Suppressor macrophage treated with lipopolysaccharide for 4 hours (primary cell): ENCODE measurements at regions not wholly inside any gene's neighbourhood (a gene's known extent, or its start where the extent isn't known, plus 50 kb on each side); places are given as distances from the start of the nearest gene placed in this dataset.
"Not testable (repeated sequence)": the region's sequence is repeated elsewhere in the genome, so short reads cannot be mapped to it uniquely, and the experiment has no call there.

Experiments
- DNase-seq: peaks from one replicate; pipeline ENCODE4 v3.0.0-alpha.2; 2020

DNA sequence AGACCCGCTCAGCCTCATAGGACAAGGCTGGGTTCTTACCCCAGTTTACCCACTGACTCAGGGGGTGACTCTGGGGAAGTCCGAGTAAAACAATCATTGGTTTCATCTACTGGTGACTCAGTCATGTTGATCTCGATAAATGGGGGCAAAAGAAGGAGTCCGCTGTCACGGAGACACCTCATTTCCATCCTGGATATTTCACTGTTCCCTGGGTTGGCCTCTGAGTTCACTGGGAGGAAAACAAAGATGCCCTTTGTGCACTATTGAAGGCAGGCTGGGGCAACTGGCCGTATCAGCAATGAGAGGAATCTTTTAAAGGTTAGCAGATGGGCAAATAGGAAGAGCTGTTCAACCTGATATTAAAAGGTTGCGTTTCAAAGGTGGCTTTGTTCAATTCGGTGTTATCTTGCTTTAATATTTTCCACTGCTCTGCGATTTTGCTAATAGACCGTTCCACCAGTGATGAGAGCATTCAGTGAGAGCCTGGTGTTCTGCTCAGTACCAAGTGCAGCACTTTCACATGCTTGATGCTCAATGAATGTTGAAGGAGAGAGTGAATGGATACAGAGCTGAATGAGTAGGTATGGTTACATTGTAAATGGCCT is 110.2 kb upstream of the EGFLAM start:
- no peak for DNase-seq

DNA sequence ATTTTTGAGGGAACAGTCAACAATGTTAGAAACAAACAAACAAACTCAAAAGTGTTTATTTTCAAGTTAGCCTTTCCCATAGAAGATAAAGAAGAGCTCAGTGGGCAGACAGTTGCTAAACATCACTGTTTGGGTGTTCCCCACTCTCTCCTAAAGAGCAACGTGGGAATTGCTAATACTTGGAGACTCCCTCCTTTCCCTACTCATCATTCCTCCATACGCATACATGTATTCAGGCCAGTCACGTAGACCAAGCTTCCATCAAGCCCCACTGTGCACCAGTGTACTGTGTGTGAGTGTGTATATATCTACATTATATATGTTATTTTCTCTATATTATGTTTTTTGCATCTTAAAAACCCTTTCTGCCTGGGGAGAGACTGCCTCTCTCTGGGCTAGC is 115.0 kb upstream of the EGFLAM start:
- no peak for DNase-seq

- DNase-seq: no peak
Measured at GRCh38 chr5:38141665-38142064, 116.7 kb upstream of the EGFLAM start.

- DNase-seq: no peak
Measured at GRCh38 chr5:38138574-38138973, 119.8 kb upstream of the EGFLAM start.

- no peak for DNase-seq
Measured at GRCh38 chr5:38135486-38136039, 122.8 kb upstream of the EGFLAM start.

- DNase-seq: no peak
Measured at GRCh38 chr5:38134810-38135209, 123.5 kb upstream of the EGFLAM start.

DNA sequence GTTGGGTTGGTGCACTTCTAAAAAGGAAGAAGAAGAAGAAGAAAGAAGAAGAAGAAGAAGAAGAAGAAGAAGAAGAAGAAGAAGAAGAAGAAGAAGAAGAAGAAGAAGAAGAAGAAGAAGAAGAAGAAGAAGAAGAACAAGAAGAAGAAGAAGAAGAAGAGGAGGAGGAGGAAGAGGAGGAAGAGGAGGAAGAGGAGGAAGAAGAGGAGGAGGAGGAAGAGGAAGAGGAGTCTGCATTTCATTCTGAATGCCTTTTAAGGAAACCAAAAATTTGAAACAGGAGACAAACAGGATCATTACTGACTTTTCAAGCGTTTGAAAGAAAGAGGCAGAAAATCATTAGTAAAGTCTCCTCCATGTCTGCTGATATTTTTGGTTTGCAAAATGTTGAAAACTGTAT is 124.1 kb upstream of the EGFLAM start:
- not testable (repeated sequence) for DNase-seq

GRCh38 chr5:38131686-38132085 is 126.7 kb upstream of the EGFLAM start:
- DNase-seq: no peak

DNA sequence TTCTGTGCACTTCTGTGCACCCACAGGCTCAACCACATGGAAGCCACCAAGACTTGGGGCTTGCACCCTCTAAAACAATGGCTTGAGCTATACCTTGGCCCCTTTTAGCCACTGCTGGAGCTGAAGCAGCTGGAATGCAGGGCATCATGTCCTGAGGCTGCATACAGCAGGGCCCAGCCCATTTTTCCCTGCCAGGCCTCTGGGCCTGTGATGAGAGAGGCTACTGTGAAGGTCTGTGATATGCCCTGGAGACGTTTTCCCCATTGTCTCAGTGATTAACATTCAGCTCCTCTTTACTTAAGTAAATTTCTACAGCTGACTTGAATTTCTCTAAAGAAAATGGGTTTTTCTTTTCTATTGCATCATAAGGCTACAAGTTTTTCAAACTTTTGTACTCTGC is 134.0 kb upstream of the EGFLAM start:
- DNase-seq: no peak

DNA sequence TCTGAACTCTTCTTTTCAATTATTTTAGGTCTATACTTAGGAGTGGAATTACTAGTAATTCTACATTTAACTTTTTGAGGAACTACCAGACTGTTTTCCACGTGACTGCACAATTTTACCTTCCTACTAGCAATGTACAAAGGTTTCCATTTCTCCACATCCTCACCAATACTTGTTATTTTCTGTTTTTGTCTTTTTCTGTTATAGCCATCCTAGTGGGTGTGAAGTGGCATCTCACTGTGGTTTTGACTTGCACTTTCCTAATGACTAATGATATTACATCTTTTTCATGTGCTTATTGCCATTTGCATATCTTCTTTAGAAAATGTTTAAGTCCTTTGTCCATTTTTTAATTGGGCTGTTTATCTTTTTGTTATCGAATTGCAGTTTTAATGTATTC is 136.9 kb upstream of the EGFLAM start:
- DNase-seq: peak; percentile 9

- no peak for DNase-seq
Measured at GRCh38 chr5:38119836-38120235, 138.5 kb upstream of the EGFLAM start.

DNA sequence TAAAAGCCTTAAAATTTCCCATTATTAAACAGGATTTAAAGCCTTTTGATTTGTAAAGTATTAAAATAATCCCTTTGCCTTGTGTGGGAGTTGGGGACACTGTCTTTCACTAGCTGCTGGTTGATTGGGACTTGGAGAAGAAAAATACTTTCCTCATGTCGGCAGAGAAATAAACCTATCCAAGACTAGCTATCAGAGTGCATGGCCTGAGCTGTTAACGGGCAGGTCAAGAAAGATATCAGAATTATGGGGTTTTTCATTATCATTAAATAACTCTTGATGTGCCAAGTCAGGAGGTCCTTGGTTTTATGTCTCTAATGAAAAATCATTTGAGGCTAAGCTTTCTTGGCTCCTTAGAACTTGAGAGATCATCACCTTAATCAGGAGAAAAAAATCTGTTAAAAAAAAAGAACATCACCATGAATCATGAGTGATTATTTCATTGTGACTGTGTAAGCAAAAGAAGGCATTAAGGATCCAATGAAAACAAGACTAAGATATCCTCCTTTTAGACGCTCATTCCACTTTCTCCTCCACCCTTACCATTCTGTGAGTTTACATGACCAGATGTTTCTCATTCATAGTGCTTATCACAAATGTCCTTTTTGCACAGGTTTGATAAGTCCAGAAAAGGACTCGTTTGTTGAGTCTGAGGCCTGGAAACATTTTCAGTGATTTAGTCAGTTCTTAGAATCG is 140.4 kb upstream of the EGFLAM start:
- no peak for DNase-seq

DNA sequence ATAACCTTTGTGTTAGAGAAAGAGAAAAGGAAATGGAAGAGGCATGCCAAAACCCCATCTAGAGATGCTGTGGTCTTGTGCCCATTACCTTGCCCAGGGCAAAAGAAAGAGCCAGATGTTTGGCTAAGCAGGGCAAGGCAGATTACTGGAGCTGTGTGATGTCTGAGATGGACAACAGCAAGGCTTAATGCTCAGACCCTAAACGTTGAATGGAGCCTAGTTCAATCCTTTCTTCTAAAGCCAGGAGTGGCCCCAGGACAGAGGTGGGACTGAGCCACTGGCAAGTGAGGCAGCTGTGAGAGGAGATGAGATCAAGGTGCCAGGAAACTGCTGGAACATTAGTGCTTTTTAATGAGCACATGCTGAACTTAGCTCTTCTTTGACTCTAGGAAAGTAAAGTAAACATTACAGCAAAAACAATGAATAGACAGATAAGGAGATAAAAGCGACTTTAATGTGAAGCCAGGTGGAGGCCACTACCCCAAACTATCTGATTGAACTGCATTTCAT is 143.0 kb upstream of the EGFLAM start:
- no peak for DNase-seq

GRCh38 chr5:38113880-38114279 is 144.5 kb upstream of the EGFLAM start:
- no peak for DNase-seq

DNA sequence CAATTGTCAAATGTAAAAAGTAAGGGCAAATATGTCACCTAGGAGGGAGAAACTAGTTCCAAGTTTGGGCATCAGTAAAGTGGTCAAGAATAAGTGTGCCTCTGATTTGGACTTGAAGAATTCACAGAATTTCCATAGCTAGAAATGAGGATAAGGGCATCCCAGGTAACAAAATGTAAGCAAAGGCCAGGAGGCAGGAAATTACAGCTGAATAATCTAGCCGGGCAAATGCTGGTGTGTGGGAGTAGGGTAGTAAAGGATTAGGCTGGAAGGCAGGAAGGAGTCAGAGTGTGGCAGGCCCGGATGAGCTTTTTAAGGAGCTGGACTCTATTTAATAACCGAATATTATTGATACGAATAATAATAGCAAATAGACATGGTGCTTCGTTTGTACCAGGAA is 144.9 kb upstream of the EGFLAM start:
- DNase-seq: no peak

- no peak for DNase-seq
Measured at GRCh38 chr5:38112938-38113337, 145.4 kb upstream of the EGFLAM start.

- DNase-seq: no peak
Measured at GRCh38 chr5:38110130-38110529, 148.2 kb upstream of the EGFLAM start.

DNA sequence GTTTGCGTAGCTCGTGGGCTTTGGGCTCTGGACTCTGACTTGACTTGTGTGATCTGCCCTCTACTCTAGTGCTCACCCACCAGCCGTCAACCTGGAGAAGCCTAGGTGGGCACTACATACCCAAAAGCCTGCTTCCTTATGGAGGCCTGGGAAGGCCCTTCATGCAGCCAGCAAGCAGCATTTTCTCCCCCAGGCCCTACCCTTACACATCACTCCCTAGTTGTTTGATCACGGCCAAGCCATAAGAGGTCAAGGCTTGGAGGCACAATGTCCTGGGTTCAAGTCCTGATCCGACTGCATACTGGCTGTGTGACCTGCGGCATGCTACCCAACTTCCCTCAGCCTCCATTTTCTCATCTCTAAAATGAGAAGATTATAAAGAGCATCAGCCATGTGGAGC is 151.3 kb upstream of the EGFLAM start:
- DNase-seq: no peak

DNA sequence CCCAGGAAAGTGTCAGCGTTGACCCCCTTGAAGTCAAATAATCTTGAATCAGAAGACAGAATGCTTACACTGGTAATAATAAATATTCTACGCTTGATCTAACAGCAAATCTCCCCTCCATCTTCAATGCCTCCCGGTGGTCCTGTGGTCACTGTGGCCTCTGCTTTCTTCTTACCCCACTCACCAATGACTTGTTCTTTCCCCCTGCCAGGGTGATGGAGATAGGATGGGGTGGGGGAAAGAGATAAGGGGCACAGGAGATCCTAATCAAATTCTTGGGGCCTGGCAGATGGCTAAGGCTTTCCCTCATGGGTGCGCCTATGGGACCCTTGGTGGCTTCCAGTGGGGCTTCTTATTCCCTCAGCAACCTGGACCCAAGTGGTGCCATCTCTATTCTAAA is 152.6 kb upstream of the EGFLAM start:
- DNase-seq: no peak

DNA sequence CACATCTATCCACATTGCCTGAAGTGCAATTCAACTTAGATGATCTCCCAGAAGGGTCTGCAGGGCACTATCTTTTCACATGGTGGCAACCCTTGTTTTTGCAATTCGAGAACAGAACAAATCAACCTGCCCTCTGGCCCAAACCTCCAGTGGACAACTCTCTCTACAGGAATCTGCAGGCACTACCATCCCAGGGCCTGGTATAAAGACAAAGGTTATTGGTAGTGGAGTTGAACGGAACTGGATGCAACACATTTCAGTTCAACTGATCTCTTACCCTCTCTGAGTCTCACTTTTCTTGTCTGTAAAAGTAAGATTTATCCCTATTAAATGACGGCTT is 153.2 kb upstream of the EGFLAM start:
- no peak for DNase-seq

DNA sequence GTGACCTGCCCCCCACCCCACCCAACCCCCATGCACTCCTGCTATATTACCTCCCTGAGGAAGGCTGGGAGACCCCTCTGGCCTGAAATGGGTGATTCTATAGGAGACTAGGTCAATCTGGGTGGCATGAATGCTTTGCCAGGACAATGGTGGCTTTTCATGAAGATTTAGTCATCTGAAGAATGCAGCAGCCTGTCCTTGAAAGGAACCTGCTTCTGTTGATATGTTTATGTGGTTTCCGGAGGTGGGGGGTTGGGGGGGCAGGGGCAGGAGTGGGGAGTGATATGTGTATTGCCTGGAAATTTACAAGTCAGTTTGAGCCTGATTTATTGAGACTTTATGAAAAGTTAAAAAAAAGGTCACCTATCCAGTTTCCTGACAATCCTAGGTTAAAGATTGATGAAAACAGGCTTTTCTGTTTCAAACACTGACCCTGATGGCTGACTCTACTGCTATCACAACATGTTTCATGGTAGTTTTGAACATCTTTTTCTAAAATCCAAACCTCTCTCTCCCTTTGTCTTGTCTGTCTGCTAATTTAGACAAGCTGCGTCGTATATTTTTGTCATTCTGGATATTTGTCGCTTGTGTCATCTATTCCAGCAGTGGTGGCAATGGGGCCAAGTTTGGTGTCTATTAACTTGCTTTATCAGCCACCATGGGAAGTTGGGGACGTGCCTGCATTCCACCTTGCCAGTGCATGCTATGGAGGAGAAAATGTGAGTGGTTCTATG is 153.7 kb upstream of the EGFLAM start:
- DNase-seq: no peak

GRCh38 chr5:38101897-38102296 is 156.5 kb upstream of the EGFLAM start:
- no peak for DNase-seq

- no peak for DNase-seq
Measured at GRCh38 chr5:38099205-38100168, 158.9 kb upstream of the EGFLAM start.
